EH (cell line): ENCODE measurements at regions not wholly inside any gene's neighbourhood (a gene's known extent, or its start where the extent isn't known, plus 50 kb on each side); places are given as distances from the start of the nearest gene placed in this dataset.

Experiments
- DNase-seq: peaks from one replicate; pipeline ENCODE4 v3.0.0-alpha.2; 2015; ENCODE audit warnings: low read depth

DNA sequence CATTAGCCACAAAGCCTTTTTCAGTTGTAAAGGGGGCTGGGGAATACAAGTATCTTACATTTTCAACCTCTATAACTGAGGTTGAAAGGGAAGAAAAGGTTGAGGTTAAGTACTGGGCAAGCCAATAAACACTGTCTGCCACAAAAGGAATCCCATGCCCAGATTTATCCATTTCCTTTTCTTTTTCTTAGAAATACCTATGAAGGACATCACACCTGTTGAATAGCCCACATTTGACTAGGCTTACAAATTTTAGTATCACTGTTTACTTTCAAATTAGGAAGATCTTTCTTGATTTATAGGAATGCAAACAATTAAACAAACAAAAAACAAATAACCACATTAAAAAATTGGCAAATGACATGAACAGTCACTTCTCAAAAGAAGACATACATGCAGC lies 81.0 kb upstream of the CAV2 start:
- DNase-seq: no peak

- DNase-seq: no peak
Measured at GRCh38 chr7:116420003-116420402, 79.5 kb upstream of the CAV2 start.

GRCh38 chr7:116421298-116421697 lies 78.2 kb upstream of the CAV2 start:
- DNase-seq: no peak

DNA sequence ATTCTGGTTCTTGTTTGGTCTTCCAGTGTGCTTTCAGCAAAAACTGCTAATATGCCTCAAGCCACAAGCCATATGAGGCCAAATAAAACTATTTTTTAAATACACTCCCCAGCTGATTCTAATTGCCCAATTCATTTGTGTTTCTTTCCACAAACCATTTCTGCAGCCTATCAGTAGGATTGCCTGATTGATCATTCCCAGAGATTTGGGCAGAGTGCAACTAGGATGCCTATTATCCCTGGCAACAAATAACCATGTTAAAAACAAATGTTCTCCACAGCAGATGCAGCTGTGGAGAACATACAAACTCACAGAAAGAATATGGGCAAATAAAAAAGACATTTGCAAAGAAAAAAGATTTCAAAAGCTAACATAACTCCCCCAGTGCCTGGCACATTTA lies 76.9 kb upstream of the CAV2 start:
- no peak for DNase-seq

DNA sequence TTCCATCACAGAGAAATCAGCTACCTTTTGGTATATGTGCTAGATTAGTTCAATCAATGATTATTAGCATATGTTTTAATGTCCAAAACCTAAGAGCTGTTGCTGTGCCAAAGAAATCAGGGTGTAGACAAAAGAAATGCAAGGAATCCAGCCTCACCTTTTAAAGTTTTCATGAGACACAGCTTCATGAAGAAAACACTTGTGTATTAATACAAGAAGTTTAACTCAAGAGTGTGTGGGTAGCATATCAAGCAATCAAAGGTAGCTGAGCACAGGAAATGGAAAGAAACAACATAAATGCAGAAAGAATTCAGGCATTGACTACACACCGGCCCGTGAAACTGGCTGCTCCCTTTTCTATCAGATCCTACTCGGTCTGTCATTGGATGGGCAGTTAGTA lies 76.0 kb upstream of the CAV2 start:
- no peak for DNase-seq

DNA sequence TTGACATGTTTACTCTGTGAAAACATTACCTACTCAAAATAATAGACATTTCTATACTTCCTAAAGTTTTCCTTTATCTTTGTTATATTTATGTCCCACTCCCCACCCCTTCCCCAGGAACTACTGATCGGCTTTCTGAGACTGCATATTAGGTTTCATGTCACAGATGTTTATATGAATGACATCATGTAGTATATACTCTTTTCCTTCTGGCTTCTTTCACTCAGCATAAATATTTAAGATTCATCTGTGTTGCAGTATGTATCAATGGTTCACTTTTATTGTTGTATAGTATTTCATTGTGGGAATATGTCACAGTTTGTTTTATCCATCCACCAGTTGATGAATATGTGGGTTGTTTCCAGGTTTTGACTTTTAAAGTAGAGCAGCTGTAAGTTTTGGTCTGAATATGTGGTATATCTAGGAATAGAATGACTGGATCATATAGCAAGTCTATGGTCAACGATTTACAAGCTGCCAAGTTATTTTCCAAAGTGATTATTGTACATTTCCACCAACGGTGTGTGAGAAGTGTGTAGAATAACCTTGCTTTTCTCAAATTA lies 73.8 kb upstream of the CAV2 start:
- no peak for DNase-seq

DNA sequence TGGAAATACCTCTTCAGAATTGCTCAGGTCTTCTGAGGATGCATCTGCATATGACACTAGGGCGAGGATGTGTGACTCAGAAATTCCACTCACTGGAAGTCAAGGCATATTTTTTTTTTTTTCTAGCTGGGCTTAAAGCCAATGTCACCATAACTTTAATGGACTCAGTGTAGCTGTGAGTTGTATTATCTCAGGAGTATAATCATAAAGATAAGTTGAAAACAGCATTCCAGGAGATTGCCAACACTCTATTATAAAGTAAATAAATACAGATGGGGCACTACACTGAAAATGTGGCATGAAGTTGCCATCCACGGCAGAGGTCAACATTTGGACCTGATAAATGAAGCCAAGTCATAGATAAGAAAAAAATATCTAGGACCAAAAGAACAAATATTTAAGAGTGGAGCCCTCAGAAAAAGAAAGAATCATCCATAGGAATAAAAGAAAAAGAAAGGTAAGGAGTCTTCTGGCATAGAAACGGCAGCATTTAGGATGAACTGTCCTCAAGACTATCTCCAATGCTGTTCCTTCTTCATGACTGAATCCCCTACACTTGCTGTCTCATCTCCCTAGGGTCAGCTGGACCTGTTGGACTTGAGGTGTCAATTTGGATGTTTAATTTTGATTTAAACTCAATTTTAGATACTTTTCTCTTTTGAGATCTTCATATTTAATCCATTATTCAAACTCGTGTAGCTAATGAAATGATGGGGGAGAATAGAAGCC lies 72.9 kb upstream of the CAV2 start:
- DNase-seq: peak; percentile 94

GRCh38 chr7:116429986-116430619 lies 69.4 kb upstream of the CAV2 start:
- peak; percentile 34 for DNase-seq

- DNase-seq: no peak
Measured at GRCh38 chr7:116431787-116432526, 67.6 kb upstream of the CAV2 start.

- peak; percentile 42 for DNase-seq
Measured at GRCh38 chr7:116432527-116432916, 67.0 kb upstream of the CAV2 start.

GRCh38 chr7:116433246-116433645 lies 66.3 kb upstream of the CAV2 start:
- DNase-seq: peak; percentile 57

GRCh38 chr7:116434820-116435341 lies 64.7 kb upstream of the CAV2 start:
- peak; percentile 96 for DNase-seq

GRCh38 chr7:116436305-116436826 lies 63.2 kb upstream of the CAV2 start:
- peak; percentile 34 for DNase-seq

DNA sequence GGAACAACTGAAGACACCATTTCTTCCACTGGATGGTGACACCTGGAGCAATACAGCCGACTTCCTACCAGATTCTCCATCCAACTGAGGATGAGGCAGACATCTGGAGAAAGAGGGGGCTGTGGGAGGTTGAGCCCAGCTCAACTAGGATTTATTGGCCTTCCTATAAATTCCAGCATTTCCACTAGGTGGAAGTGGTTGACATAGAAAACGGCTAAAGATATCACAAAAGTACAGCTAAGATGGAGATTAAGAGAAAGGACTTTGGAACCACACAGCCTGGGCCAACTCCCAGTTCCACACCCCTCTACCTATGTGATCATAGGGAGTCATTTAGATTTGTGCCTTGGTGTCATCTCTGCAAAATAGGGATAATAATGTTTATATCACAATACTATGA lies 61.3 kb upstream of the CAV2 start:
- DNase-seq: peak; percentile 44

GRCh38 chr7:116439005-116439404 lies 60.5 kb upstream of the CAV2 start:
- no peak for DNase-seq

DNA sequence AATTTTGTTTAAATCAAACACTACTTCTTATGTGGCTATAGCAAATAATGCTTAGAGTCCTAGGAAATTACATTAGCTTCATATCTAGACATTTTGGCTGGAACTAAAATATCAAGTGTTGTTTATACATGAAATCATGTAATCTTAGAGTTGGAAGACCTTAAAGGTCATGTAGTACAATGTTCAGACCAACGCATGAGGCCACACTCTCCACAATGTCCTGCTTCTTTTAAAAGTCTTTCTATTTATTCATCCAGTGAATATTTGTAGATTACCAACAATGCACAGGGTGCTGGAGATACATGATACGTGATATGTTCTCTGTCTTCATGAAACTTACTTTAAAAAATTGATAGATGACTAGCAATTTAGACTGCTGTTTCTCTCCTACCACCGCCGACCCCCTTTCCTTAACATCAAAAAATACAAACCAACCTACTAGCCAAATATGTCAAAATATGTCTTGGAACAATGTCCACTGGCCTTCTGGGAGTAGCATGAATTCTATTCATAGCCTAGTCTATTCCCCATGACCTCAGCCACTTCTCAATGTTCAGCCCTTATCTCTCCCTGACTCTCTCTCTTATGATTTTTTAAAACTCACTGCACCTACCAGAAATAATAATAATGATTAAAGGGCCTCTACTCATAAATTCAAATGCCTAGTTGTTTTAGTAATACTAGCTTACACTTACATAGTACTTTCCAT lies 59.5 kb upstream of the CAV2 start:
- DNase-seq: no peak

DNA sequence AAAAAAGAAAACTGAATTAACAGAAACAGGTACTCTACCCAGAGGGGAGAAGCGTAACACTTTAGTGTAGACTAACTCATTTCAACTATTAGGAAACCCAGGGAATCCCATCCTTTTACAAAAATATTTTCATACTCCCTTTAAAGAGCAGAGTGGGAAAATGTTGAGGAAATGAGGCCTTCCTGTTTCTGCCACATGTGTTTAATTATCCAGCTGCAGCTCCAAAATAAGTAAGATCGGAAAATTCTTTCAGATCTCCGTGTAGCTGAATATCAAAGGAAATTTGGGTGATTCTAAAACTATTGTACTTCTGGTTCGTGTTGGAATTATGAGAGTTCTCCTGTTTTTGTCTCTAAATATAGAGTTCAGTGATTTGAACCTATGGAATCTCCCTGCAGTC lies 58.0 kb upstream of the CAV2 start:
- peak; percentile 81 for DNase-seq

GRCh38 chr7:116443101-116443523 lies 56.4 kb upstream of the CAV2 start:
- DNase-seq: peak; percentile 94

GRCh38 chr7:116443646-116444045 lies 55.9 kb upstream of the CAV2 start:
- DNase-seq: no peak

DNA sequence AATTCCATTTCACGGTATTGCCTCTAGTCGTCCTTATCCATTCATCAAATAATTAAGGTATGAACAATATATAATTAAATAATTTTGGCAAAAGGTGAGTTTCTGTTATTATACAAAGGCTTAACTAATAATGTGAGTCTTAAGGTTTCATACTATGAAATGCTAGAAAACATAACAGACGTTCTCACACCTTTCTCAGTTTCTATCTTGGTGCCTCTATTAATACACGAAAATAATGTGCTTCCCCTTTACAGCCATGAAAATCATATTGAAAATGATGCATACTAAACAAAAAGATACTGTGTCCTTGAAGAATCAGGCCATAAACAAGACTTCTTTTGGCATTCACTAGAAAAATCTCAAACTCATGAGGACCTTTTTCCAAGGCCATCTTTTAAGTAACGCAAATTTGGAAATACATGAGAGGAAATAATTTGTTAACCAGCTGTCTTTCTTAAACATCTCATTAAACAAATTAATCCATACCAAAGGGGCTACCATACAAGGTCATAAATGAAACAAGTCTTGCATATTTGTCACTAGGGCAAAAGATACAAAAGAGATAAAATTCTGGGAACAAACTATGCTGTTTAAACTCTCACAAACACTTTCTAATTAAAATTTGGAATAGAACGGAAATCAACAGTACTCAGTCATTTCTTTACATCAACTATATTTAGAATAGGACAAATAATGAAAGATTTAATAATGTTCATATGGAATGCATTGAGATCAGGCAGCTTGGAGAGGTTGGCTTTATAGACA lies 53.9 kb upstream of the CAV2 start:
- DNase-seq: peak; percentile 35
